ENCODE measurements at regions not wholly inside any gene's neighbourhood (a gene's known extent, or its start where the extent isn't known, plus 50 kb on each side); places are given as distances from the start of the nearest gene placed in this dataset.

DNA sequence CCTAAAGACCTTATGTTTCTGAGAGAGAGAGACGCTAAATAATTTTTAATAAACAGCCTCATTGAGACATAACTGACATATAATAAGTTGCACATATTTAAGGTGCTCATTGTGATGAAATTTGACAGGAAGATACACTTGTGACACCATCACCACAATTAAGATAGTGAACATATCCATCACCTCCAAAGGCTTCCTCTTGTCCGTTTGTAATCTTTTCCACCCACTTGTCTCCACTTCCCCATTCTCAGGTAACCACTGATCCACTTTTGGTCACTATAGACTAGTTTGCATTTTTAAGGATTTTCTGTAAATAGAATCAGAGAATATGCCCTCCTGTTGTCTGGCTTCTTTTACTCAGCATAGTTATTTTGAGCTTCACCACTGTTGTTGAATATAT, 195.1 kb upstream of the WDR11 start:
- CTCF ChIA-PET = no interaction called here
- no peak overlapping the region for H3K4me3 ChIP-seq
- no peaks in the 10 kb centered on the region for H4K20me1 ChIP-seq (ENCODE audit: control insufficient read depth, insufficient read depth)
- WGBS (ENCODE audit: insufficient coverage, insufficient replicate concordance, low lambda C conversion rate, missing lambda C conversion rate) = 3% methylated on average over 2 of the region's 2 CpGs
- POLR2A ChIA-PET = no interaction called here
- no peaks in the 10 kb centered on the region for H3K36me3 ChIP-seq (ENCODE audit: control insufficient read depth in 2 of 2, insufficient read depth in 2 of 2, low read length in 1 of 2)
- no peaks in the 10 kb centered on the region for H3K9me3 ChIP-seq (replicated peaks; ENCODE audit: control insufficient read depth, insufficient read depth, low read length)
- in situ Hi-C loops (cut with MboI) = no loop called here
- H3K27ac ChIP-seq (ENCODE audit: control insufficient read depth, insufficient read depth) = no peak overlapping the region
- no peak for DNase-seq (ENCODE audit: low read depth, low spot score)
- no peak for ATAC-seq
- no TSS peak for BruUV-seq (replicated peaks)
- no peaks in the 10 kb centered on the region for H3K79me2 ChIP-seq (ENCODE audit: control insufficient read depth, insufficient read depth, low read length)
- no peaks in the 10 kb centered on the region for H3K4me1 ChIP-seq (ENCODE audit: control insufficient read depth, insufficient read depth, low read length)
- SMC1A ChIA-PET (ENCODE audit: uncharacterized antibody, unreplicated experiment) = no interaction called here
- TF ChIP-seq CHD4 (IDR thresholded peaks at IDR 0.05) = no peak
- TF ChIP-seq SREBF1 (IDR thresholded peaks at IDR 0.05; ENCODE audit: low read length) = no peak
- TF ChIP-seq, protein P1, sequence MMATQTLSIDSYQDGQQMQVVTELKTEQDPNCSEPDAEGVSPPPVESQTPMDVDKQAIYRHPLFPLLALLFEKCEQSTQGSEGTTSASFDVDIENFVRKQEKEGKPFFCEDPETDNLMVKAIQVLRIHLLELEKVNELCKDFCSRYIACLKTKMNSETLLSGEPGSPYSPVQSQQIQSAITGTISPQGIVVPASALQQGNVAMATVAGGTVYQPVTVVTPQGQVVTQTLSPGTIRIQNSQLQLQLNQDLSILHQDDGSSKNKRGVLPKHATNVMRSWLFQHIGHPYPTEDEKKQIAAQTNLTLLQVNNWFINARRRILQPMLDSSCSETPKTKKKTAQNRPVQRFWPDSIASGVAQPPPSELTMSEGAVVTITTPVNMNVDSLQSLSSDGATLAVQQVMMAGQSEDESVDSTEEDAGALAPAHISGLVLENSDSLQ (IDR thresholded peaks at IDR 0.05) = no peak
- TF ChIP-seq SMARCA5 (IDR thresholded peaks at IDR 0.05) = no peak
- no peak for TF ChIP-seq SP1 (IDR thresholded peaks at IDR 0.05; ENCODE audit: low read depth, low read length)
- no peak for TF ChIP-seq YY1 (IDR thresholded peaks at IDR 0.05; ENCODE audit: low read depth, low read length)
- TF ChIP-seq CREM (IDR thresholded peaks at IDR 0.05; ENCODE audit: low read depth) = no peak
- no peak for TF ChIP-seq TARDBP (IDR thresholded peaks at IDR 0.05; ENCODE audit: borderline replicate concordance)
- TF ChIP-seq MTA3 (IDR thresholded peaks at IDR 0.05; ENCODE audit: borderline replicate concordance, low read length) = no peak
- TF ChIP-seq, protein P2, sequence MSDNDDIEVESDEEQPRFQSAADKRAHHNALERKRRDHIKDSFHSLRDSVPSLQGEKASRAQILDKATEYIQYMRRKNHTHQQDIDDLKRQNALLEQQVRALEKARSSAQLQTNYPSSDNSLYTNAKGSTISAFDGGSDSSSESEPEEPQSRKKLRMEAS (IDR thresholded peaks at IDR 0.05; ENCODE audit: low read depth, low read length) = no peak
- no peak for TF ChIP-seq RAD21 (IDR thresholded peaks at IDR 0.05; ENCODE audit: insufficient read depth, low read depth, low read length)
- TF ChIP-seq KAT2A (conservative IDR thresholded peaks at IDR 0.05; ENCODE audit: control insufficient read depth, low read depth, low read length) = no peak
- no peak for TF ChIP-seq SPI1 (IDR thresholded peaks at IDR 0.05; ENCODE audit: borderline replicate concordance, insufficient read depth, low read depth, low read length)
- TF ChIP-seq, protein P3, sequence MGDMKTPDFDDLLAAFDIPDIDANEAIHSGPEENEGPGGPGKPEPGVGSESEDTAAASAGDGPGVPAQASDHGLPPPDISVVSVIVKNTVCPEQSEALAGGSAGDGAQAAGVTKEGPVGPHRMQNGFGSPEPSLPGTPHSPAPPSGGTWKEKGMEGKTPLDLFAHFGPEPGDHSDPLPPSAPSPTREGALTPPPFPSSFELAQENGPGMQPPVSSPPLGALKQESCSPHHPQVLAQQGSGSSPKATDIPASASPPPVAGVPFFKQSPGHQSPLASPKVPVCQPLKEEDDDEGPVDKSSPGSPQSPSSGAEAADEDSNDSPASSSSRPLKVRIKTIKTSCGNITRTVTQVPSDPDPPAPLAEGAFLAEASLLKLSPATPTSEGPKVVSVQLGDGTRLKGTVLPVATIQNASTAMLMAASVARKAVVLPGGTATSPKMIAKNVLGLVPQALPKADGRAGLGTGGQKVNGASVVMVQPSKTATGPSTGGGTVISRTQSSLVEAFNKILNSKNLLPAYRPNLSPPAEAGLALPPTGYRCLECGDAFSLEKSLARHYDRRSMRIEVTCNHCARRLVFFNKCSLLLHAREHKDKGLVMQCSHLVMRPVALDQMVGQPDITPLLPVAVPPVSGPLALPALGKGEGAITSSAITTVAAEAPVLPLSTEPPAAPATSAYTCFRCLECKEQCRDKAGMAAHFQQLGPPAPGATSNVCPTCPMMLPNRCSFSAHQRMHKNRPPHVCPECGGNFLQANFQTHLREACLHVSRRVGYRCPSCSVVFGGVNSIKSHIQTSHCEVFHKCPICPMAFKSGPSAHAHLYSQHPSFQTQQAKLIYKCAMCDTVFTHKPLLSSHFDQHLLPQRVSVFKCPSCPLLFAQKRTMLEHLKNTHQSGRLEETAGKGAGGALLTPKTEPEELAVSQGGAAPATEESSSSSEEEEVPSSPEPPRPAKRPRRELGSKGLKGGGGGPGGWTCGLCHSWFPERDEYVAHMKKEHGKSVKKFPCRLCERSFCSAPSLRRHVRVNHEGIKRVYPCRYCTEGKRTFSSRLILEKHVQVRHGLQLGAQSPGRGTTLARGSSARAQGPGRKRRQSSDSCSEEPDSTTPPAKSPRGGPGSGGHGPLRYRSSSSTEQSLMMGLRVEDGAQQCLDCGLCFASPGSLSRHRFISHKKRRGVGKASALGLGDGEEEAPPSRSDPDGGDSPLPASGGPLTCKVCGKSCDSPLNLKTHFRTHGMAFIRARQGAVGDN (IDR thresholded peaks at IDR 0.05) = no peak
- TF ChIP-seq, protein P4, sequence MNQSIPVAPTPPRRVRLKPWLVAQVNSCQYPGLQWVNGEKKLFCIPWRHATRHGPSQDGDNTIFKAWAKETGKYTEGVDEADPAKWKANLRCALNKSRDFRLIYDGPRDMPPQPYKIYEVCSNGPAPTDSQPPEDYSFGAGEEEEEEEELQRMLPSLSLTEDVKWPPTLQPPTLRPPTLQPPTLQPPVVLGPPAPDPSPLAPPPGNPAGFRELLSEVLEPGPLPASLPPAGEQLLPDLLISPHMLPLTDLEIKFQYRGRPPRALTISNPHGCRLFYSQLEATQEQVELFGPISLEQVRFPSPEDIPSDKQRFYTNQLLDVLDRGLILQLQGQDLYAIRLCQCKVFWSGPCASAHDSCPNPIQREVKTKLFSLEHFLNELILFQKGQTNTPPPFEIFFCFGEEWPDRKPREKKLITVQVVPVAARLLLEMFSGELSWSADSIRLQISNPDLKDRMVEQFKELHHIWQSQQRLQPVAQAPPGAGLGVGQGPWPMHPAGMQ (IDR thresholded peaks at IDR 0.05; ENCODE audit: borderline replicate concordance) = no peak
- no peak for TF ChIP-seq ASH2L (IDR thresholded peaks at IDR 0.05; ENCODE audit: borderline replicate concordance, low read depth)
- no peak overlapping the region for H2AFZ ChIP-seq (ENCODE audit: control insufficient read depth, low read depth, low read length)
- intact Hi-C loops (cut with micrococcal nuclease; ENCODE audit: unreplicated experiment) = no loop called here
- RAD21 ChIA-PET (ENCODE audit: unreplicated experiment) = no interaction called here
- no peak overlapping the region for H3K9ac ChIP-seq (ENCODE audit: control insufficient read depth, insufficient read depth, low read length)
- H3K4me2 ChIP-seq (ENCODE audit: control insufficient read depth, insufficient read depth) = no peak overlapping the region
- FAIRE-seq = no peak
- no peaks in the 10 kb centered on the region for H3K27me3 ChIP-seq (replicated peaks in 1 of 2; ENCODE audit: control insufficient read depth in 2 of 2, insufficient read depth in 2 of 2, low read length in 1 of 2)

All from GM12878 (cell line).